WTC11 (cell line): ENCODE measurements at regions not wholly inside any gene's neighbourhood (a gene's known extent, or its start where the extent isn't known, plus 50 kb on each side); places are given as distances from the start of the nearest gene placed in this dataset.

Experiments used
- ATAC-seq: fragments of 200-7000 bp; cut with Tn5 transposase; 2 replicates; pipeline ENCODE4 v1.10.0; 2021; ENCODE audit warnings: mild to moderate bottlenecking, moderate library complexity
- CTCF ChIA-PET: fragments of 300-600 bp; sonication (Branson Sonifier 250); formaldehyde crosslinking; loops from one replicate; lab custom pipeline; 2021; ENCODE audit warnings: antibody characterized with exemption; lab: Charles Lee
- POLR2A ChIA-PET: fragments of 350-600 bp; sonication (Branson Sonifier 250); formaldehyde crosslinking; loops from one replicate; lab custom pipeline; 2021; ENCODE audit warnings: antibody characterized with exemption; lab: Charles Lee
- DNase-seq: peaks from one replicate; pipeline ENCODE4 v3.0.0; 2021; ENCODE audit warnings: low spot score
- H3K27ac Mint-ChIP-seq: 2 replicates; pipeline ENCODE4 v1.8.0; 2021; ENCODE audit warnings: mixed read lengths
- H3K27me3 Mint-ChIP-seq: 2 replicates; pipeline ENCODE4 v1.8.0; 2021; ENCODE audit warnings: low read depth, mild to moderate bottlenecking, moderate library complexity, mixed read lengths
- H3K36me3 Mint-ChIP-seq: 2 replicates; pipeline ENCODE4 v1.8.0; 2021; ENCODE audit warnings: mixed read lengths
- H3K4me1 Mint-ChIP-seq: 2 replicates; pipeline ENCODE4 v1.8.0; 2022; ENCODE audit warnings: mixed read lengths
- H3K4me3 Mint-ChIP-seq: 2 replicates; pipeline ENCODE4 v1.8.0; 2021; ENCODE audit warnings: mild to moderate bottlenecking, moderate library complexity, mixed read lengths
- H3K9me3 Mint-ChIP-seq: 2 replicates; pipeline ENCODE4 v1.8.0; 2021; ENCODE audit warnings: mixed read lengths
- AFF4 ChIP-seq: sonication (generic); formaldehyde crosslinking; IDR thresholded peaks from 2 replicates; pipeline ENCODE4 v1.8.1; 2023; ENCODE audit warnings: mild to moderate bottlenecking, missing genetic modification reagents, borderline replicate concordance
- ARID4B ChIP-seq: sonication (generic); formaldehyde crosslinking; IDR thresholded peaks from 2 replicates; pipeline ENCODE4 v1.8.0; 2023; ENCODE audit warnings: missing genetic modification reagents, mild to moderate bottlenecking, borderline replicate concordance
- CBFB ChIP-seq: sonication (generic); formaldehyde crosslinking; IDR thresholded peaks from 2 replicates; pipeline ENCODE4 v1.8.1; 2022; ENCODE audit warnings: mild to moderate bottlenecking, low read depth, missing genetic modification reagents
- ESRRA ChIP-seq: sonication (generic); formaldehyde crosslinking; IDR thresholded peaks from 2 replicates; pipeline ENCODE4 v1.8.1; 2022; ENCODE audit warnings: mild to moderate bottlenecking, missing genetic modification reagents, borderline replicate concordance
- GRHL2 ChIP-seq: fragments of 250-450 bp; sonication (Bioruptor Pico); IDR thresholded peaks from 2 replicates; pipeline ENCODE4 v1.8.0; 2022; ENCODE audit warnings: mild to moderate bottlenecking, moderate library complexity; ENCODE audit not compliant: insufficient replicate concordance, severe bottlenecking
- MXD4 ChIP-seq: fragments of 250-450 bp; sonication (Bioruptor Pico); IDR thresholded peaks from 2 replicates; pipeline ENCODE4 v1.8.0; 2021; ENCODE audit warnings: mild to moderate bottlenecking, moderate library complexity, borderline replicate concordance
- NFE2L1 ChIP-seq: sonication (generic); formaldehyde crosslinking; IDR thresholded peaks from 2 replicates; pipeline ENCODE4 v1.8.1; 2023; ENCODE audit warnings: missing genetic modification reagents
- PREB ChIP-seq: sonication (generic); formaldehyde crosslinking; IDR thresholded peaks from 2 replicates; pipeline ENCODE4 v1.8.1; 2022; ENCODE audit warnings: mild to moderate bottlenecking, missing genetic modification reagents, moderate library complexity, borderline replicate concordance
- SMAD4 ChIP-seq: sonication (generic); formaldehyde crosslinking; IDR thresholded peaks from 2 replicates; pipeline ENCODE4 v1.8.0; 2022; ENCODE audit warnings: mild to moderate bottlenecking, missing genetic modification reagents
- SOX15 ChIP-seq: fragments of 250-450 bp; sonication (Bioruptor Pico); IDR thresholded peaks from 2 replicates; pipeline ENCODE4 v1.9.0; 2021; ENCODE audit warnings: mild to moderate bottlenecking
- TEAD1 ChIP-seq: sonication (generic); formaldehyde crosslinking; IDR thresholded peaks from 2 replicates; pipeline ENCODE4 v1.8.0; 2022; ENCODE audit warnings: mild to moderate bottlenecking, missing genetic modification reagents
- ZMAT4 ChIP-seq: fragments of 250-450 bp; sonication (Bioruptor Pico); IDR thresholded peaks from 2 replicates; pipeline ENCODE4 v1.9.0; 2021; ENCODE audit warnings: mild to moderate bottlenecking
- ZNF263 ChIP-seq: sonication (generic); formaldehyde crosslinking; IDR thresholded peaks from 2 replicates; pipeline ENCODE4 v1.8.1; 2022; ENCODE audit warnings: low read depth, mild to moderate bottlenecking, moderate library complexity, missing genetic modification reagents
- ZNF396 ChIP-seq: fragments of 250-450 bp; sonication (Bioruptor Pico); IDR thresholded peaks from 2 replicates; pipeline ENCODE4 v1.8.0; 2021; ENCODE audit warnings: mild to moderate bottlenecking, moderate library complexity, borderline replicate concordance
- TF ChIP-seq, protein P1 (sequence below): sonication (generic); formaldehyde crosslinking; IDR thresholded peaks from 2 replicates; pipeline ENCODE4 v1.8.1; 2022; ENCODE audit warnings: low read depth, mild to moderate bottlenecking, moderate library complexity, missing genetic modification reagents, borderline replicate concordance
- TF ChIP-seq, protein P2 (sequence below): sonication (generic); formaldehyde crosslinking; IDR thresholded peaks from 2 replicates; pipeline ENCODE4 v1.8.0; 2023; ENCODE audit warnings: missing genetic modification reagents
- TF ChIP-seq, protein P3 (sequence below): sonication (generic); formaldehyde crosslinking; IDR thresholded peaks from 2 replicates; pipeline ENCODE4 v1.8.0; 2022; ENCODE audit warnings: mild to moderate bottlenecking, missing genetic modification reagents

DNA sequence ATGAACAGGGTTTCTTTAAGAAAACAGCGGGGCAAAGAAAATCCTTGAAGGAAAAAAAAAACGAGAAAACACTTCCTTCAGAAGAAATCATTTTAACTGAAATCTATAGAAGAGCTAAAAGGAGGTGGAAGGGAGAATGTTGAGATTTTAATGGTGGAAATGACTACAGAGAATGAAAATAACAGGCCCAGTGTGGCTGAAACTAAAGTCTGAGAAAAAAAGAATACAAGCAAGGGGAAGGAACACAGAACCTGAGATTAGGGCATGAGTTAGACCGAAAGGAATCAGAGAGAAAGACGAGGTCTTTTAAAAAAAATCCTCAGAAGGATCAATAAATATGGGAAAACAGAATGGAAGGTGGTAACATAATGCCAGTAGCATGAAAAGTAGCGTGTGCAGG is 1230.0 kb upstream of the TENM3 start:
- no peaks in the 10 kb centered on the region for H3K27me3 Mint-ChIP-seq
- H3K36me3 Mint-ChIP-seq: peaks cover 13% of the 10 kb centered on the region
- H3K27ac Mint-ChIP-seq: no peak overlapping the region
- peaks cover 35% of the 10 kb centered on the region for H3K9me3 Mint-ChIP-seq
- POLR2A ChIA-PET: no interaction called here
- peaks cover 12% of the 10 kb centered on the region for H3K4me1 Mint-ChIP-seq
- CTCF ChIA-PET: no interaction called here
- TF ChIP-seq GRHL2 (CRISPR knock-in tag): no peak
- no peak for TF ChIP-seq ZMAT4 (CRISPR knock-in tag)
- TF ChIP-seq, protein P1, sequence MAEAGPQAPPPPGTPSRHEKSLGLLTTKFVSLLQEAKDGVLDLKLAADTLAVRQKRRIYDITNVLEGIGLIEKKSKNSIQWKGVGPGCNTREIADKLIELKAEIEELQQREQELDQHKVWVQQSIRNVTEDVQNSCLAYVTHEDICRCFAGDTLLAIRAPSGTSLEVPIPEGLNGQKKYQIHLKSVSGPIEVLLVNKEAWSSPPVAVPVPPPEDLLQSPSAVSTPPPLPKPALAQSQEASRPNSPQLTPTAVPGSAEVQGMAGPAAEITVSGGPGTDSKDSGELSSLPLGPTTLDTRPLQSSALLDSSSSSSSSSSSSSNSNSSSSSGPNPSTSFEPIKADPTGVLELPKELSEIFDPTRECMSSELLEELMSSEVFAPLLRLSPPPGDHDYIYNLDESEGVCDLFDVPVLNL: no peak
- TF ChIP-seq, protein P2, sequence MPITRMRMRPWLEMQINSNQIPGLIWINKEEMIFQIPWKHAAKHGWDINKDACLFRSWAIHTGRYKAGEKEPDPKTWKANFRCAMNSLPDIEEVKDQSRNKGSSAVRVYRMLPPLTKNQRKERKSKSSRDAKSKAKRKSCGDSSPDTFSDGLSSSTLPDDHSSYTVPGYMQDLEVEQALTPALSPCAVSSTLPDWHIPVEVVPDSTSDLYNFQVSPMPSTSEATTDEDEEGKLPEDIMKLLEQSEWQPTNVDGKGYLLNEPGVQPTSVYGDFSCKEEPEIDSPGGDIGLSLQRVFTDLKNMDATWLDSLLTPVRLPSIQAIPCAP (CRISPR knock-in tag): no peak
- TF ChIP-seq AFF4 (CRISPR knock-in tag): no peak
- no peak for TF ChIP-seq ARID4B
- no peak for TF ChIP-seq ESRRA (CRISPR knock-in tag)
- TF ChIP-seq CBFB: no peak
- TF ChIP-seq, protein P3, sequence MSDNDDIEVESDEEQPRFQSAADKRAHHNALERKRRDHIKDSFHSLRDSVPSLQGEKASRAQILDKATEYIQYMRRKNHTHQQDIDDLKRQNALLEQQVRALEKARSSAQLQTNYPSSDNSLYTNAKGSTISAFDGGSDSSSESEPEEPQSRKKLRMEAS (CRISPR knock-in tag): no peak
- no peak for TF ChIP-seq NFE2L1 (CRISPR knock-in tag)
- no peak for TF ChIP-seq ZNF263
- no peak for TF ChIP-seq SOX15 (CRISPR knock-in tag)
- no peak for TF ChIP-seq MXD4 (CRISPR knock-in tag)
- TF ChIP-seq, all 79 proteins: peak for 0
- DNase-seq (no peak), ATAC-seq (no peak)
- H3K4me3 Mint-ChIP-seq: no peak overlapping the region

GRCh38 chr4:181017038-181017437 is 1226.2 kb upstream of the TENM3 start:
- Mint-ChIP-seq H3K4me3 (no peak overlapping the region), H3K27ac (no peak overlapping the region), H3K36me3 (peaks cover 13% of the 10 kb centered on the region), H3K4me1 (peaks cover 12% of the 10 kb centered on the region), H3K27me3 (no peaks in the 10 kb centered on the region), H3K9me3 (peaks cover 31% of the 10 kb centered on the region)
- ATAC-seq (no peak), DNase-seq (no peak)
- POLR2A ChIA-PET: no interaction called here
- no peak for TF ChIP-seq ZNF396
- TF ChIP-seq TEAD1 (CRISPR knock-in tag): no peak
- no peak for TF ChIP-seq SOX15 (CRISPR knock-in tag)
- TF ChIP-seq SMAD4 (CRISPR knock-in tag): no peak
- no peak for TF ChIP-seq PREB (CRISPR knock-in tag)
- CTCF ChIA-PET: no interaction called here
